ENCODE measurements at regions not wholly inside any gene's neighbourhood (a gene's known extent, or its start where the extent isn't known, plus 50 kb on each side); places are given as distances from the start of the nearest gene placed in this dataset.

DNA sequence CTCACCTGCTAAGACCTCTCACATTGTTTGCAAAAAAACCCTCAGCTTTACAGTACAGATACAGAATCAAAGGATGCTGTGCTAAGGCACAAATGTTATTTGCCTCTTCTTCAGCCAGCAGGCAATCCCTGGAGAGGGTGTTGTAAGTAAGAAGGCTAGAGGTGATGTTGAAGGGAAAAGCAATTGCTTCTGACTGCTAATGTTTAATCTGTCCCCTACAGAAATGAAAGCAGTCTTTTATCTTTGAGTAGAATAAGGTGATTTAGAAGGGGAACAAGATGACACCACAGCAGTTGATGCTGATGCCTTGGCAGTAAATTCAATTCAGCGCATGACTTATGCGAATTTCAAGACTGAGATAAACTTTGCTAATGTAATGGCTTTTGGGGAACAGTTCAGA, 1064.8 kb upstream of the IGFBP7 start:
- TF ChIP-seq, protein P1, sequence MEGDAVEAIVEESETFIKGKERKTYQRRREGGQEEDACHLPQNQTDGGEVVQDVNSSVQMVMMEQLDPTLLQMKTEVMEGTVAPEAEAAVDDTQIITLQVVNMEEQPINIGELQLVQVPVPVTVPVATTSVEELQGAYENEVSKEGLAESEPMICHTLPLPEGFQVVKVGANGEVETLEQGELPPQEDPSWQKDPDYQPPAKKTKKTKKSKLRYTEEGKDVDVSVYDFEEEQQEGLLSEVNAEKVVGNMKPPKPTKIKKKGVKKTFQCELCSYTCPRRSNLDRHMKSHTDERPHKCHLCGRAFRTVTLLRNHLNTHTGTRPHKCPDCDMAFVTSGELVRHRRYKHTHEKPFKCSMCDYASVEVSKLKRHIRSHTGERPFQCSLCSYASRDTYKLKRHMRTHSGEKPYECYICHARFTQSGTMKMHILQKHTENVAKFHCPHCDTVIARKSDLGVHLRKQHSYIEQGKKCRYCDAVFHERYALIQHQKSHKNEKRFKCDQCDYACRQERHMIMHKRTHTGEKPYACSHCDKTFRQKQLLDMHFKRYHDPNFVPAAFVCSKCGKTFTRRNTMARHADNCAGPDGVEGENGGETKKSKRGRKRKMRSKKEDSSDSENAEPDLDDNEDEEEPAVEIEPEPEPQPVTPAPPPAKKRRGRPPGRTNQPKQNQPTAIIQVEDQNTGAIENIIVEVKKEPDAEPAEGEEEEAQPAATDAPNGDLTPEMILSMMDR (IDR thresholded peaks at IDR 0.05): no peak
- no peak for TF ChIP-seq POLR2A (IDR thresholded peaks at IDR 0.05)
